GM10248 (cell line): ENCODE measurements at regions not wholly inside any gene's neighbourhood (a gene's known extent, or its start where the extent isn't known, plus 50 kb on each side); places are given as distances from the start of the nearest gene placed in this dataset.

Experiments used
- CTCF ChIA-PET: fragments of 300-600 bp; sonication (Branson Sonifier 250); formaldehyde crosslinking; extraction: SDS; loops from one replicate; lab custom pipeline; 2021; ENCODE audit warnings: antibody characterized with exemption; lab: Yijun Ruan, JAX
- POLR2A ChIA-PET: fragments of 350-650 bp; sonication (Branson Sonifier 250); formaldehyde crosslinking; extraction: SDS; loops from one replicate; lab custom pipeline; 2020; ENCODE audit warnings: antibody characterized with exemption; lab: Yijun Ruan, JAX
- DNase-seq: peaks from one replicate; pipeline ENCODE4 v3.0.0; 2012; ENCODE audit errors: extremely low spot score
- CTCF ChIP-seq: IDR thresholded peaks from 2 replicates; pipeline ENCODE4 v1.5.1; 2012; ENCODE audit warnings: mild to moderate bottlenecking, low read depth; ENCODE audit errors: extremely low read depth, missing control alignments, control extremely low read depth

GRCh38 chr5:12357626-12358025 lies 453.4 kb upstream of the CTNND2 start:
- TF ChIP-seq CTCF: no peak
- POLR2A ChIA-PET: no interaction called here
- no peak for DNase-seq
- CTCF ChIA-PET: no interaction called here

- no peak for TF ChIP-seq CTCF
- no peak for DNase-seq
- ChIA-PET POLR2A (no interaction called here), CTCF (interaction anchor here (1.0 kb wide), 1 partner anchor 39 kb away, joined by 3 read pairs; no protein-coding TSS in a partner anchor)
Observed at GRCh38 chr5:12354686-12355085, 450.4 kb upstream of the CTNND2 start.

- no peak for TF ChIP-seq CTCF
- CTCF ChIA-PET: no interaction called here
- no peak for DNase-seq
- POLR2A ChIA-PET: no interaction called here
Observed at GRCh38 chr5:12343558-12343957, 439.3 kb upstream of the CTNND2 start.

- no peak for DNase-seq
- ChIA-PET CTCF (no interaction called here), POLR2A (no interaction called here)
- TF ChIP-seq CTCF: no peak
Observed at GRCh38 chr5:12335938-12336337, 431.7 kb upstream of the CTNND2 start.

GRCh38 chr5:12332480-12332879 lies 428.2 kb upstream of the CTNND2 start:
- TF ChIP-seq CTCF: no peak
- ChIA-PET CTCF (no interaction called here), POLR2A (no interaction called here)

GRCh38 chr5:12330993-12331588 lies 426.8 kb upstream of the CTNND2 start:
- no peak for TF ChIP-seq CTCF
- ChIA-PET CTCF (interaction anchor here (1.5 kb wide), 1 partner anchor 8 kb away, joined by 4 read pairs; no protein-coding TSS in a partner anchor), POLR2A (no interaction called here)
- DNase-seq: no peak

More at GRCh38 chr5:12332480-12332879, 428.2 kb upstream of the CTNND2 start:
- no peak for DNase-seq

- ChIA-PET POLR2A (no interaction called here), CTCF (interaction anchor here (1.5 kb wide), 1 partner anchor 9 kb away, joined by 4 read pairs; no protein-coding TSS in a partner anchor)
- no peak for TF ChIP-seq CTCF
- DNase-seq: no peak
Observed at GRCh38 chr5:12330381-12330780, 426.1 kb upstream of the CTNND2 start.
